CD4-positive, CD25-positive, alpha-beta regulatory T cell (primary cell): ENCODE measurements at regions not wholly inside any gene's neighbourhood (a gene's known extent, or its start where the extent isn't known, plus 50 kb on each side); places are given as distances from the start of the nearest gene placed in this dataset.

Experiments used
- ATAC-seq, 2 donors: fragments of 150-1000 bp; cut with Tn5 transposase; one replicate each; pipeline ENCODE4 v1.10.0; 2021; ENCODE audit warnings: low read depth in 2 of 2, moderate number of reproducible peaks in 2 of 2, moderate library complexity in 1 of 2
- DNase-seq, 3 donors: peaks; one replicate each; pipeline versions ENCODE4 v3.0.0 to v3.0.0-alpha.2; 2012 to 2022; ENCODE audit warnings: mixed read lengths in 1 of 3
- H3K27ac ChIP-seq: one replicate; pipeline ENCODE4 v1.7.0; 2013; ENCODE audit warnings: mild to moderate bottlenecking, low read length; ENCODE audit not compliant: insufficient read depth, poor library complexity, severe bottlenecking
- H3K27me3 ChIP-seq: one replicate; pipeline ENCODE4 v1.7.0; 2013; ENCODE audit warnings: low read length; ENCODE audit not compliant: control insufficient read depth, insufficient read depth
- H3K36me3 ChIP-seq: one replicate; pipeline ENCODE4 v1.7.0; 2013; ENCODE audit warnings: mild to moderate bottlenecking, low read length, moderate library complexity; ENCODE audit not compliant: control insufficient read depth, insufficient read depth
- H3K4me1 ChIP-seq: 2 replicates; pipeline ENCODE4 v1.7.0; 2013; ENCODE audit warnings: mild to moderate bottlenecking, low read length; ENCODE audit not compliant: insufficient read depth, control insufficient read depth, poor library complexity, severe bottlenecking
- H3K4me3 ChIP-seq: one replicate; pipeline ENCODE4 v1.7.0; 2013; ENCODE audit warnings: low read depth, mild to moderate bottlenecking, low read length, moderate library complexity
- H3K9me3 ChIP-seq, 2 experiments: 1 replicate in 1 of 2; 2 replicates in 1 of 2; pipeline ENCODE4 v1.7.0; 2013; ENCODE audit warnings: low read length in 2 of 2, mild to moderate bottlenecking in 1 of 2, moderate library complexity in 1 of 2; ENCODE audit not compliant: control insufficient read depth in 2 of 2
- H3K27ac Mint-ChIP-seq, 3 donors: one replicate each; pipeline ENCODE4 v1.8.0; 2020 to 2022; ENCODE audit warnings: mild to moderate bottlenecking in 3 of 3, mixed read lengths in 3 of 3, moderate library complexity in 2 of 3
- H3K27me3 Mint-ChIP-seq: one replicate; pipeline ENCODE4 v1.8.0; 2022; ENCODE audit warnings: mild to moderate bottlenecking, mixed read lengths
- H3K36me3 Mint-ChIP-seq: one replicate; pipeline ENCODE4 v1.8.0; 2020; ENCODE audit warnings: mixed read lengths
- H3K4me1 Mint-ChIP-seq, 4 donors: one replicate each; pipeline ENCODE4 v1.8.0; 2020 to 2022; ENCODE audit warnings: mixed read lengths in 4 of 4, mild to moderate bottlenecking in 1 of 4
- H3K4me3 Mint-ChIP-seq, 4 donors: one replicate each; pipeline ENCODE4 v1.8.0; 2020 to 2022; ENCODE audit warnings: mild to moderate bottlenecking in 4 of 4, mixed read lengths in 4 of 4, moderate library complexity in 3 of 4
- H3K9me3 Mint-ChIP-seq, 7 donors: one replicate each; pipeline ENCODE4 v1.8.0; 2020 to 2022; ENCODE audit warnings: mixed read lengths in 7 of 7, mild to moderate bottlenecking in 3 of 7, moderate library complexity in 2 of 7

DNA sequence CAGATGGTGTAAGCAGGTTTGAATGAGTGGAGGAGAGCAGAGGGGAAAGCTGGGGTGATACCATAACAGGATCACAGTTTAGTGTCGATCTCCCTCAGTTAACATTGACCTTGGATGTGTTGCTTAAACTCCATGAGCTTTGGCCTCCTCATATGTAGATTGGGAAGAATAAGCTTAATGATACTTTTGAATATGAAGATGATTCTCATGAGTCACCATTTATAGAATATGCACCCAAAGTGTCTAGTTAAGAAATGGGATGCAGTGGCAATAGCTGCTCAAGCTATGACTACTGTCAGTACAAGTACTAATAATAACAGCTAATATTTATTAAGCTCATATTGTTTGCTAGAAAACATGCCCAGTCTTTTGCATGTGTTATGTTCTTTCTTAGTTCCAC lies 236.2 kb upstream of the KIRREL3 start:
- no peaks in the 10 kb centered on the region for H3K4me1 Mint-ChIP-seq
- Histone ChIP-seq H3K9me3 (no peaks in the 10 kb centered on the region), H3K27me3 (no peaks in the 10 kb centered on the region), H3K4me1 (no peaks in the 10 kb centered on the region), H3K4me3 (no peak overlapping the region), H3K36me3 (no peaks in the 10 kb centered on the region), H3K27ac (no peak overlapping the region)
- H3K27ac Mint-ChIP-seq = no peak overlapping the region
- no peak overlapping the region for H3K4me3 Mint-ChIP-seq
- H3K36me3 Mint-ChIP-seq = no peaks in the 10 kb centered on the region
- peaks cover 0 to 3% (median 0%) of the 10 kb centered on the region in 7 donors for H3K9me3 Mint-ChIP-seq
- H3K27me3 Mint-ChIP-seq = no peaks in the 10 kb centered on the region
- no peak for DNase-seq
- ATAC-seq = no peak

DNA sequence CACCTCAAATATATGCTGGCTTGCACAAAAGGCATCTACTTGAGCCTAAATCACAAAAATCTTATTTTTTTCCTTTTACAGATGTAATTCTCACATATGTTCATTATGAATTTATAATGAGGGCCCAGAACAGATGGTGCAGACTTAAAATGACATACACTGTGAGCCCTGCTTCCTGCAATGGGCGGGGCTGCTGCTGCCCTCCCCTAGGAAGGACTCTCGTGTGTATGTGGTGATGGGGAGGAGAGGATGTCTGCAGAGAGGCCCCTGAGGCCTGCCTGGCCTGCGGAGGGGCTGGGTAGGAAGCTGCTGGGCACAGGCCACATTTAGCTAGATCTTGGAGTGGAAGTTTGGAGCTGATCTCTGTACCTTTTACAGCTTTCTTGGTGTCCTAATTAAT lies 233.4 kb upstream of the KIRREL3 start:
- H3K36me3 ChIP-seq = no peaks in the 10 kb centered on the region
- H3K27me3 ChIP-seq = no peaks in the 10 kb centered on the region
- Mint-ChIP-seq H3K36me3 (no peaks in the 10 kb centered on the region), H3K27me3 (no peaks in the 10 kb centered on the region), H3K27ac (no peak overlapping the region), H3K4me1 (no peaks in the 10 kb centered on the region), H3K9me3 (peaks cover 0 to 3% (median 0%) of the 10 kb centered on the region in 7 donors), H3K4me3 (no peak overlapping the region)
- H3K4me3 ChIP-seq = no peak overlapping the region
- no peak overlapping the region for H3K27ac ChIP-seq
- no peaks in the 10 kb centered on the region for H3K4me1 ChIP-seq
- DNase-seq = no peak
- H3K9me3 ChIP-seq = no peaks in the 10 kb centered on the region
- ATAC-seq = no peak

DNA sequence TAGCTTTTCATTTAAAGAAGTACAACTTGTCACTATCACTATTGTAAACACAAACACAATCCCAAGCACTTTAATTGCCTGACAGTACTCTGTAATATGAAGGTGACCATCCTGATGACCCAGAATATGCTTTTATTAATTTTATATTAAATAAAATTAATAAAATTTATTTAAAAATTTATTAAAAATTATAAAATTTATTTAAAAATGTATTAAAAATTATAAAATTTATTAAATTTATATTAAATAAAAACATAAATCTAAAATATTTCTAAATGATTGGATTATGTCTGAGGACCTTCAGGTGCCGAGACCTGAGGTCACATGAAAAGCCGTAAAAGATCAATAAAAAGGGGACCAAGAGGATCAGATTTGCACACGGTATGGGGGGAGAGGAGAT lies 229.8 kb upstream of the KIRREL3 start:
- H3K4me1 ChIP-seq = no peaks in the 10 kb centered on the region
- peaks cover 0 to 4% (median 0%) of the 10 kb centered on the region in 7 donors for H3K9me3 Mint-ChIP-seq
- no peak overlapping the region for H3K27ac ChIP-seq
- H3K4me3 Mint-ChIP-seq = no peak overlapping the region
- H3K4me3 ChIP-seq = no peak overlapping the region
- ATAC-seq (no peak), DNase-seq (no peak)
- H3K36me3 Mint-ChIP-seq = no peaks in the 10 kb centered on the region
- no peak overlapping the region for H3K27ac Mint-ChIP-seq
- H3K9me3 ChIP-seq = no peaks in the 10 kb centered on the region
- no peaks in the 10 kb centered on the region for H3K27me3 Mint-ChIP-seq
- no peaks in the 10 kb centered on the region for H3K4me1 Mint-ChIP-seq
- no peaks in the 10 kb centered on the region for H3K36me3 ChIP-seq
- no peaks in the 10 kb centered on the region for H3K27me3 ChIP-seq

DNA sequence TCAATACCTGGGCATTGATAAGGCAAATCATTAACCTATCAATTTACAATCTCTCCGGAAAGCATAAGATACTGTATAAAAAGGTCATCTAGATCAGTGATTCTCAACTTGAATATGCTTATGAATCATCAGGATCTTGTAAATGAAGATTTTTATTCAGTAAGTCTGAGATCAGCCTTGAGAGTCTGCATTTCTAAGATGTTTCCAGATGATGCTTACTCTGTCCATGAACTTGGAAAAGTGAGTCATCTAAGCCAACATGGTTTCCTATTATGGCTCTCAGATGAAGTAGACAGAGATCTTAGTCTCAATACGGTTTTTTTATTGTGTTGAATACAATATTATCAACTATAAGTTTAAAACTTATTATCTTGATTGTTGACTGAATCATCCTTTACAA lies 226.4 kb upstream of the KIRREL3 start:
- Mint-ChIP-seq H3K9me3 (peaks cover 0 to 6% (median 0%) of the 10 kb centered on the region in 7 donors), H3K27me3 (no peaks in the 10 kb centered on the region), H3K36me3 (no peaks in the 10 kb centered on the region), H3K27ac (no peak overlapping the region), H3K4me3 (no peak overlapping the region), H3K4me1 (no peaks in the 10 kb centered on the region)
- no peak for DNase-seq
- Histone ChIP-seq H3K4me3 (no peak overlapping the region), H3K4me1 (no peaks in the 10 kb centered on the region), H3K36me3 (no peaks in the 10 kb centered on the region), H3K27ac (no peak overlapping the region), H3K9me3 (no peaks in the 10 kb centered on the region), H3K27me3 (no peaks in the 10 kb centered on the region)
- no peak for ATAC-seq

DNA sequence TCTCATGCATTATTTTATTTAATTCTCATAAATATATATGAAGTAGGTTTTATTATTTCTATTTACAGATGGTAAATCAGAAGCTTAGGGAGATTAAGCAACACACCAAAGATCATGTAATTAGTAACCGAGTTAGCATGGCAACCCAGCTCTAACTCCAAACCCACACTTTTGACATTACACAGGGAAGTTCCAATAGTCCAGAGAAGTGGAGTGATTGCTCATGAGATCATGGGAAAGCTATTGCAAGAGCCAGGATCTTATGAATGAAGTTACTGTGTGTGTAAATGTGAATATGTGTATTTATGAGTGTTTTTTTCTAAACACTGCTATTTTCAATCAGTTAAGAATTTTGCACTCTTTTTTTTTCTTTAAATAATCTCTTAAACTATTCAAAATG lies 225.8 kb upstream of the KIRREL3 start:
- Histone ChIP-seq H3K4me3 (no peak overlapping the region), H3K27ac (no peak overlapping the region), H3K27me3 (no peaks in the 10 kb centered on the region), H3K36me3 (no peaks in the 10 kb centered on the region), H3K4me1 (no peaks in the 10 kb centered on the region), H3K9me3 (no peaks in the 10 kb centered on the region)
- DNase-seq = no peak
- Mint-ChIP-seq H3K4me3 (no peak overlapping the region), H3K27me3 (no peaks in the 10 kb centered on the region), H3K36me3 (no peaks in the 10 kb centered on the region), H3K9me3 (peaks cover 0 to 6% (median 0%) of the 10 kb centered on the region in 7 donors), H3K27ac (no peak overlapping the region), H3K4me1 (no peaks in the 10 kb centered on the region)
- no peak for ATAC-seq

DNA sequence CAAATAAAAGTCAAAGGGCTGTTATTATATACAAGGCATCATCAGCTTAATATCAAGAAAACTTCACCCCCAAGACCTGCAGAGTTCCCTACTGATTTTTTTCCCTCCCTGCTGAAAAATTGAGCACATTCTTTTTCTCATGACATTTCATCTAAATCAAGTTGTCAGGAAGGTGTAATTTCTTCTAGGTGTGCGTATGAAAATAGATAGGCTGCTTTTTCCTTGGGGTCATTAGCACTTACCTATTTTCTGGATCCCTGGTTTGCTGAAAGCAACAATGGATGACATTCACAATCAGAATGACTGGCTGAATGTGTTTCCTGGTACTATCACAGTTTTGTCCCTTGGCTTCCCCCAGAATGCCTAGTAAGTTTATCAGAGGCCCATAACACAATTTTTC lies 225.0 kb upstream of the KIRREL3 start:
- Histone ChIP-seq H3K27me3 (no peaks in the 10 kb centered on the region), H3K4me3 (no peak overlapping the region), H3K27ac (no peak overlapping the region), H3K4me1 (no peaks in the 10 kb centered on the region), H3K9me3 (no peaks in the 10 kb centered on the region), H3K36me3 (no peaks in the 10 kb centered on the region)
- Mint-ChIP-seq H3K36me3 (no peaks in the 10 kb centered on the region), H3K4me3 (no peak overlapping the region), H3K27me3 (no peaks in the 10 kb centered on the region), H3K4me1 (no peaks in the 10 kb centered on the region), H3K27ac (no peak overlapping the region), H3K9me3 (peaks cover 0 to 7% (median 0%) of the 10 kb centered on the region in 7 donors)
- DNase-seq (no peak), ATAC-seq (no peak)

DNA sequence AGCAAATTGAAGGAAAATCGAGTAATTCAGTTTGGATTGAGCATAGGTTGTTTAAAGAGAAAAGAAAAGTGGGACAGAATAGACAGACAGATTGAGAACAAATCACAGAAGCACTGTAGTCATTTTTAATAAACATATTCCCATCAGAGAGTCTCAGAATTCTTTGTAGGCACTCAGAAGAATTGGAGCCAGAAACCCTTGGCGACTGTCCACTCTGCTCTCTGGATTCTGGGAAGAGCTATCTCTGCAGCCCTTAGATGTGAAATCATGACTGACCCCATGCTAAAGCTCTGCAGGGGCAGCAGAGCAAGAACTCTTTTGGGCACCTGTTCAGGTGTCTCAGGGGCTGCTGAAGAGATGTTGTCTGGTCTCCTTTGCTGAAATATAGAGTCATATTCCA lies 223.7 kb upstream of the KIRREL3 start:
- Mint-ChIP-seq H3K27me3 (peaks cover 5% of the 10 kb centered on the region), H3K36me3 (no peaks in the 10 kb centered on the region), H3K27ac (no peak overlapping the region), H3K4me1 (no peaks in the 10 kb centered on the region), H3K9me3 (peaks cover 0 to 7% (median 2%) of the 10 kb centered on the region in 7 donors), H3K4me3 (no peak overlapping the region)
- Histone ChIP-seq H3K9me3 (no peaks in the 10 kb centered on the region), H3K36me3 (no peaks in the 10 kb centered on the region), H3K27me3 (no peaks in the 10 kb centered on the region), H3K27ac (no peak overlapping the region), H3K4me1 (no peaks in the 10 kb centered on the region), H3K4me3 (no peak overlapping the region)
- DNase-seq = no peak
- ATAC-seq = no peak

DNA sequence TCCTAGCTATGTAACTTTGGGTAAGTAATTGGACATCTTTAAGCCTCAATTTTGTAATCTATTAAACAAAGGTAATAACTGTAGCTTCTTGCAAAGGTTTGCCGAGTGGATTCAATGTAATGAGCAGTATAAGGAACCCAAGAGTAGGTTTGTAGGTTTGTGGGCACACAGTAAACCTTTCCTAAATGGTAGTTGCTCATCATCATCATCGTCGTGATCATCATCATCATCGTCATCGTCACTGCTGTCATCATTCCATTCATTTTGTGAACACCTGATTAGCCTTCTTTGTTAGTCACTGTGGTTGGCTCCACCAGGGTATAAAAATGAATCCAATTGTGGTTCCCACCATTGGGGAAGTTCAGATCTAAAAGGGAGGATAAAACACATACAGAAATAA lies 223.1 kb upstream of the KIRREL3 start:
- Histone ChIP-seq H3K27me3 (no peaks in the 10 kb centered on the region), H3K27ac (no peak overlapping the region), H3K9me3 (no peaks in the 10 kb centered on the region), H3K4me3 (no peak overlapping the region), H3K4me1 (no peaks in the 10 kb centered on the region), H3K36me3 (no peaks in the 10 kb centered on the region)
- Mint-ChIP-seq H3K27me3 (peaks cover 5% of the 10 kb centered on the region), H3K9me3 (peaks cover 0 to 7% (median 2%) of the 10 kb centered on the region in 7 donors), H3K4me3 (no peak overlapping the region), H3K36me3 (no peaks in the 10 kb centered on the region), H3K4me1 (no peaks in the 10 kb centered on the region), H3K27ac (no peak overlapping the region)
- no peak for DNase-seq
- no peak for ATAC-seq
